GM23248 (cell line): ENCODE measurements at regions not wholly inside any gene's neighbourhood (a gene's known extent, or its start where the extent isn't known, plus 50 kb on each side); places are given as distances from the start of the nearest gene placed in this dataset.

Experiments used
- DNase-seq: peaks from one replicate; pipeline ENCODE4 v3.0.0-alpha.2; 2015
- H2AFZ ChIP-seq: fragments of 200-600 bp; sonication (generic); 2 replicates; pipeline ENCODE4 v1.6.1; 2016; ENCODE audit warnings: antibody characterized with exemption
- H3F3A ChIP-seq: fragments of 200-600 bp; sonication (generic); 2 replicates; pipeline ENCODE4 v1.6.1; 2016; ENCODE audit warnings: mild to moderate bottlenecking, antibody characterized with exemption, mixed run types; ENCODE audit not compliant: insufficient read depth
- H3K27ac ChIP-seq: fragments of 200-600 bp; sonication (generic); 2 replicates; pipeline ENCODE4 v1.5.1; 2016; ENCODE audit warnings: mild to moderate bottlenecking
- H3K27me3 ChIP-seq: fragments of 200-600 bp; sonication (generic); replicated peaks from 2 replicates; pipeline ENCODE4 v1.6.1; 2016; ENCODE audit warnings: mild to moderate bottlenecking; ENCODE audit not compliant: insufficient read depth
- H3K36me3 ChIP-seq: fragments of 200-600 bp; sonication (generic); 2 replicates; pipeline ENCODE4 v1.6.1; 2016; ENCODE audit warnings: low read depth, mild to moderate bottlenecking
- H3K4me1 ChIP-seq: fragments of 200-600 bp; sonication (generic); 2 replicates; pipeline ENCODE4 v1.6.1; 2016; ENCODE audit warnings: mild to moderate bottlenecking; ENCODE audit not compliant: insufficient read depth
- H3K4me2 ChIP-seq: fragments of 200-600 bp; sonication (generic); one replicate; pipeline ENCODE4 v1.6.1; 2016; ENCODE audit warnings: mild to moderate bottlenecking; ENCODE audit not compliant: unreplicated experiment
- H3K4me3 ChIP-seq: fragments of 200-600 bp; sonication (generic); 2 replicates; pipeline ENCODE4 v1.5.1; 2016; ENCODE audit warnings: mild to moderate bottlenecking
- H3K79me2 ChIP-seq: fragments of 200-600 bp; sonication (generic); 2 replicates; pipeline ENCODE4 v1.6.1; 2016; ENCODE audit warnings: mild to moderate bottlenecking; ENCODE audit not compliant: insufficient read depth
- H3K9ac ChIP-seq: fragments of 200-600 bp; sonication (generic); 2 replicates; pipeline ENCODE4 v1.6.1; 2016; ENCODE audit warnings: mild to moderate bottlenecking
- H3K9me2 ChIP-seq: fragments of 200-600 bp; sonication (generic); 2 replicates; pipeline ENCODE4 v1.6.1; 2016; ENCODE audit warnings: mixed run types, mild to moderate bottlenecking, moderate library complexity; ENCODE audit not compliant: insufficient read depth
- H3K9me3 ChIP-seq: fragments of 200-600 bp; sonication (generic); one replicate; pipeline ENCODE4 v1.6.1; 2017; ENCODE audit warnings: low read depth
- H4K20me1 ChIP-seq: fragments of 200-600 bp; sonication (generic); 2 replicates; pipeline ENCODE4 v1.6.0; 2016; ENCODE audit not compliant: insufficient read depth
- EZH2 ChIP-seq: fragments of 200-600 bp; sonication (generic); IDR thresholded peaks from 2 replicates; pipeline ENCODE4 v1.6.1; 2018; ENCODE audit warnings: antibody characterized with exemption, mild to moderate bottlenecking; ENCODE audit not compliant: insufficient read depth, poor library complexity, severe bottlenecking
- EZH2phosphoT487 ChIP-seq: fragments of 200-600 bp; sonication (generic); IDR thresholded peaks from 2 replicates; pipeline ENCODE4 v1.6.1; 2018; ENCODE audit warnings: antibody characterized with exemption, moderate library complexity, mild to moderate bottlenecking, low read depth; ENCODE audit not compliant: insufficient read depth
- WGBS, 2 experiments: methylation state at CpG; one replicate each; pipeline ENCODE4 v1.1.6; 2015 to 2017; ENCODE audit warnings: low lambda C conversion rate in 2 of 2, low coverage in 1 of 2; ENCODE audit errors: missing lambda C conversion rate in 2 of 2; 5-methylcytosine and 5-hydroxymethylcytosine counted together
- in situ Hi-C: fragments of 300-500 bp; cut with MboI; formaldehyde crosslinking; loops from 2 replicates; pipeline ENCODE4 v1.15.0; 2020

GRCh38 chr1:71193153-71193552 lies 112.3 kb upstream of the ZRANB2 start:
- no peak overlapping the region for H3K27ac ChIP-seq
- H3K36me3 ChIP-seq, result no peaks in the 10 kb centered on the region
- H2AFZ ChIP-seq, result no peak overlapping the region
- no peak overlapping the region for H3K9ac ChIP-seq
- H3K4me1 ChIP-seq, result no peaks in the 10 kb centered on the region
- no peak overlapping the region for H3K4me3 ChIP-seq
- no peak overlapping the region for H3K4me2 ChIP-seq
- H3K27me3 ChIP-seq, result no peaks in the 10 kb centered on the region
- no peaks in the 10 kb centered on the region for H3K79me2 ChIP-seq
- no peaks in the 10 kb centered on the region for H3K9me2 ChIP-seq
- TF ChIP-seq EZH2 (no peak), EZH2phosphoT487 (no peak)
- H3F3A ChIP-seq, result no peaks in the 10 kb centered on the region
- 3 to 11% methylated on average over 1 of the region's 1 CpG for WGBS, 2 experiments
- no peaks in the 10 kb centered on the region for H4K20me1 ChIP-seq
- DNase-seq, result peak; percentile 65
- in situ Hi-C loops, result no loop called here
- H3K9me3 ChIP-seq, result no peaks in the 10 kb centered on the region

- no peaks in the 10 kb centered on the region for H3K9me3 ChIP-seq
- no peak overlapping the region for H3K27ac ChIP-seq
- no peak overlapping the region for H3K4me2 ChIP-seq
- H3K27me3 ChIP-seq, result no peaks in the 10 kb centered on the region
- H3K36me3 ChIP-seq, result no peaks in the 10 kb centered on the region
- H2AFZ ChIP-seq, result no peak overlapping the region
- no peaks in the 10 kb centered on the region for H3K4me1 ChIP-seq
- DNase-seq, result no peak
- H3K4me3 ChIP-seq, result no peak overlapping the region
- no peaks in the 10 kb centered on the region for H3K79me2 ChIP-seq
- TF ChIP-seq EZH2 (no peak), EZH2phosphoT487 (no peak)
- WGBS, 2 experiments, result 88% methylated on average over 1 of the region's 1 CpG
- no peaks in the 10 kb centered on the region for H3K9me2 ChIP-seq
- no peaks in the 10 kb centered on the region for H3F3A ChIP-seq
- H4K20me1 ChIP-seq, result no peaks in the 10 kb centered on the region
- in situ Hi-C loops, result no loop called here
- H3K9ac ChIP-seq, result no peak overlapping the region
These were observed 110.7 kb upstream of the ZRANB2 start for GRCh38 chr1:71191520-71191919.

GRCh38 chr1:71190843-71191242 lies 110.0 kb upstream of the ZRANB2 start:
- Histone ChIP-seq H3K9ac (no peak overlapping the region), H3K4me3 (no peak overlapping the region), H4K20me1 (no peaks in the 10 kb centered on the region), H3K9me3 (no peaks in the 10 kb centered on the region), H3K9me2 (no peaks in the 10 kb centered on the region), H3K4me2 (no peak overlapping the region), H3F3A (no peaks in the 10 kb centered on the region), H3K4me1 (no peaks in the 10 kb centered on the region), H3K27ac (no peak overlapping the region), H3K36me3 (no peaks in the 10 kb centered on the region), H3K27me3 (no peaks in the 10 kb centered on the region), H2AFZ (no peak overlapping the region), H3K79me2 (no peaks in the 10 kb centered on the region)
- TF ChIP-seq EZH2, result no peak
- in situ Hi-C loops, result no loop called here
- WGBS, 2 experiments, result 85% methylated on average over 5 of the region's 5 CpGs
- DNase-seq, result no peak

GRCh38 chr1:71184410-71184809 lies 103.6 kb upstream of the ZRANB2 start:
- no peak overlapping the region for H3K4me2 ChIP-seq
- H3K4me1 ChIP-seq, result no peaks in the 10 kb centered on the region
- H2AFZ ChIP-seq, result no peak overlapping the region
- no peaks in the 10 kb centered on the region for H4K20me1 ChIP-seq
- no peaks in the 10 kb centered on the region for H3K9me2 ChIP-seq
- no peak for TF ChIP-seq EZH2phosphoT487
- no peak for TF ChIP-seq EZH2
- H3K36me3 ChIP-seq, result no peaks in the 10 kb centered on the region
- H3F3A ChIP-seq, result no peaks in the 10 kb centered on the region
- no peaks in the 10 kb centered on the region for H3K79me2 ChIP-seq
- H3K27ac ChIP-seq, result no peak overlapping the region
- no peak overlapping the region for H3K9ac ChIP-seq
- no peak overlapping the region for H3K4me3 ChIP-seq
- H3K9me3 ChIP-seq, result no peaks in the 10 kb centered on the region
- H3K27me3 ChIP-seq, result no peaks in the 10 kb centered on the region
- in situ Hi-C loops, result no loop called here
- DNase-seq, result no peak
- WGBS, 2 experiments, result 89 to 91% methylated on average over 6 of the region's 6 CpGs

- Histone ChIP-seq H4K20me1 (no peaks in the 10 kb centered on the region), H3F3A (no peaks in the 10 kb centered on the region), H3K27ac (no peak overlapping the region), H3K4me2 (no peak overlapping the region), H3K36me3 (no peaks in the 10 kb centered on the region), H3K4me1 (no peaks in the 10 kb centered on the region), H3K4me3 (no peak overlapping the region), H3K79me2 (no peaks in the 10 kb centered on the region), H3K9ac (no peak overlapping the region), H3K27me3 (no peaks in the 10 kb centered on the region), H2AFZ (no peak overlapping the region), H3K9me2 (no peaks in the 10 kb centered on the region), H3K9me3 (no peaks in the 10 kb centered on the region)
- DNase-seq, result no peak
- in situ Hi-C loops, result loop anchor here (5.0 kb wide), 1 partner anchor 47 kb away; no protein-coding TSS in a partner anchor
- no peak for TF ChIP-seq EZH2phosphoT487
- no peak for TF ChIP-seq EZH2
These were observed 99.2 kb upstream of the ZRANB2 start for GRCh38 chr1:71179997-71180396.
